ENCODE measurements at regions not wholly inside any gene's neighbourhood (a gene's known extent, or its start where the extent isn't known, plus 50 kb on each side); places are given as distances from the start of the nearest gene placed in this dataset.
"Not testable (repeated sequence)": the region's sequence is repeated elsewhere in the genome, so short reads cannot be mapped to it uniquely, and the experiment has no call there.

DNA sequence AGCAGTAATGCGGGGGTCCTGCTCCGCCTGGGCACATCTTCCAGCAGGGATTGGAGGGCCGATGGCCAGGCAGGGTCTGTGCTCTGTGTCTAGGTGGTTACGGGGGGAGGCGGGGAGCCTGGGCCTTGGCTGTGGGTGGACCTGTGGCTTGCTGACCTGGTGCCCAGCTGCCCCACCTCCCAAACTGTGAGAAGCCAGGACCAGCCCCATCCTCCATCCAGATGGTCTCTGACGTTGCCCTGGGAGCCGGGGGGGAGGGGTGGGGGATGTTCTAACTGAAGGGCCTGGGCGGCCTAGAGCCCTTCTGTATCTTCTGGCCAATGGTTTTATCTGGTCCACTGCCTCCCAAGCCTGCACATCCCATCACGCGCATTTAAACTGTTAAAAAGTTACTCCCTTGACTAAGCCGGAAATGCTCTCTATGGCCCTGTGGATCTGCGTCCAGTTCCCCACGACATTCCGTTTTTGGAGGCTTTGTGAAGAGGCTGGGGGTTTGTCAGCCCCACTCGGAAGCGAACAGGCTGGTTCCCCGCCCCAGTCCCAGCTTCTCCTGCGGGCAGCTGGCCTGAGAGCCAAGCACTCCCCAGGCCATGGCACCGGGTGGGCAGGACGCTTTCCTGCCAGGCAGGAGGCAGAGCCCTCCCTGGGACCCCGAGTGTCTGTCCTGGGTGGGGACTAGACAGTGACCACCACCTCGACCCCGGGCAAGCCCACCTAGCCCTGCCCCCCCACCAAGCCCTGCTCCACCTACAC is 143.6 kb downstream of the IGLL1 start:
- not testable (repeated sequence) for H3K14ac ChIP-seq (ENCODE audit: insufficient read depth, low read length); H2AK5ac ChIP-seq (ENCODE audit: insufficient read length, low read length); H3K4me1 ChIP-seq (ENCODE audit: insufficient read depth, low read length); H3T11ph ChIP-seq (ENCODE audit: low read length); H2BK120ac ChIP-seq (ENCODE audit: low read depth, low read length, poor library complexity, severe bottlenecking); H3K79me1 ChIP-seq (ENCODE audit: insufficient read depth, low read depth, low read length, poor library complexity, severe bottlenecking); H2BK15ac ChIP-seq (ENCODE audit: low read depth, low read length); H3K36me3 Mint-ChIP-seq (ENCODE audit: insufficient read depth in 1 of 3, low read depth in 3 of 3); H2BK5ac ChIP-seq (ENCODE audit: insufficient read length, low read length); H3K56ac ChIP-seq (ENCODE audit: insufficient read length, low read depth, low read length); H3K18ac ChIP-seq (ENCODE audit: insufficient read length, low read depth, low read length); H3K27ac Mint-ChIP-seq; H3K4me2 ChIP-seq (ENCODE audit: insufficient read depth, insufficient read length, low read length); H3K4me3 Mint-ChIP-seq; H4K91ac ChIP-seq (ENCODE audit: insufficient read length, low read depth, low read length); H2BK20ac ChIP-seq (ENCODE audit: low read depth, low read length, poor library complexity, severe bottlenecking); H4K20me1 ChIP-seq (ENCODE audit: control insufficient read depth, insufficient read depth, insufficient read length); DNase-seq; H3K9ac ChIP-seq (ENCODE audit: extremely low read depth, insufficient read length, low read length); H3K9me3 Mint-ChIP-seq; H3K23me2 ChIP-seq (ENCODE audit: insufficient read length, low read depth, low read length, poor library complexity, severe bottlenecking); H3K9me3 ChIP-seq (ENCODE audit: control insufficient read depth, low read depth, low read length); H2BK12ac ChIP-seq (ENCODE audit: insufficient read length, low read depth, low read length); H3K79me2 ChIP-seq (ENCODE audit: insufficient read depth, low read length); H3K4ac ChIP-seq (ENCODE audit: low read depth, low read length); H4K5ac ChIP-seq (ENCODE audit: insufficient read length, low read depth, low read length); H3K27me3 ChIP-seq (ENCODE audit: insufficient read depth, low read length); H3K27ac ChIP-seq (ENCODE audit: insufficient read length, low read depth, low read length); H4K8ac ChIP-seq (replicated peaks; ENCODE audit: insufficient read length, low read depth, low read length); H3K23ac ChIP-seq (ENCODE audit: insufficient read length, low read depth, low read length); H2AFZ ChIP-seq (ENCODE audit: low read length)
- H3K27me3 Mint-ChIP-seq (ENCODE audit: low read depth) = peaks cover 66% of the 10 kb centered on the region
- no CpG with 5 or more reads among the region's 23 CpGs for WGBS (ENCODE audit: extremely low coverage, insufficient read length, low lambda C conversion rate)
- peaks cover 17 to 29% of the 10 kb centered on the region in 2 experiments for H3K4me1 Mint-ChIP-seq

DNA sequence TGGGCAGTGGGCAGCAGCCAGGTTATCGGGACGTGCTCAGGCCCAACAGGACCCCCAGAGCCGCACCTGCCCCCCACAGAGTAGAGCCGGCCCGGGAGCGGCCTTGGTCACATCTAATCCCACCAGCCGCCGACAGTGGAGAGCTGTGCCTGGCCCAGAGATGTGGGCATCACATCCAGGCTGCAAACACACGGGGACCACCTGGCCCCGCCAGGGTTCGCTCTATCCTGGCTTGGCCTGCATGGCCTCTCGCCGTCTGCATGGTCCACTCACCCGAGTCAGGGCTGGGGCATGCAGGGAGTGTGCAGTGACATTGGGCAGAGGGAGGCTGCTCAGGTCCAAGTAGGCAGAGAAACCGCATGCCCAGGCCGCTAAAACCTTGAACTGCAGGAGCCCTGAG is 144.9 kb downstream of the IGLL1 start:
- H2BK5ac ChIP-seq (ENCODE audit: insufficient read length, low read length); H3K27ac Mint-ChIP-seq; H4K20me1 ChIP-seq (ENCODE audit: control insufficient read depth, insufficient read depth, insufficient read length); DNase-seq; H2BK20ac ChIP-seq (ENCODE audit: low read depth, low read length, poor library complexity, severe bottlenecking); H3K4me1 ChIP-seq (ENCODE audit: insufficient read depth, low read length); H3K4ac ChIP-seq (ENCODE audit: low read depth, low read length); H4K5ac ChIP-seq (ENCODE audit: insufficient read length, low read depth, low read length); H2BK15ac ChIP-seq (ENCODE audit: low read depth, low read length); H3K56ac ChIP-seq (ENCODE audit: insufficient read length, low read depth, low read length); H3K9me3 Mint-ChIP-seq; H3K27ac ChIP-seq (ENCODE audit: insufficient read length, low read depth, low read length); H4K91ac ChIP-seq (ENCODE audit: insufficient read length, low read depth, low read length); H3K23me2 ChIP-seq (ENCODE audit: insufficient read length, low read depth, low read length, poor library complexity, severe bottlenecking); H2AFZ ChIP-seq (ENCODE audit: low read length); H3K4me3 Mint-ChIP-seq; H3K23ac ChIP-seq (ENCODE audit: insufficient read length, low read depth, low read length); H3K9me3 ChIP-seq (ENCODE audit: control insufficient read depth, low read depth, low read length); H3T11ph ChIP-seq (ENCODE audit: low read length); H3K36me3 Mint-ChIP-seq (ENCODE audit: insufficient read depth in 1 of 3, low read depth in 3 of 3); H2BK12ac ChIP-seq (ENCODE audit: insufficient read length, low read depth, low read length); H3K79me2 ChIP-seq (ENCODE audit: insufficient read depth, low read length); H3K18ac ChIP-seq (ENCODE audit: insufficient read length, low read depth, low read length); H3K27me3 ChIP-seq (ENCODE audit: insufficient read depth, low read length); H3K14ac ChIP-seq (ENCODE audit: insufficient read depth, low read length); H3K79me1 ChIP-seq (ENCODE audit: insufficient read depth, low read depth, low read length, poor library complexity, severe bottlenecking); H3K9ac ChIP-seq (ENCODE audit: extremely low read depth, insufficient read length, low read length); H4K8ac ChIP-seq (replicated peaks; ENCODE audit: insufficient read length, low read depth, low read length); H2BK120ac ChIP-seq (ENCODE audit: low read depth, low read length, poor library complexity, severe bottlenecking); H3K4me2 ChIP-seq (ENCODE audit: insufficient read depth, insufficient read length, low read length); H2AK5ac ChIP-seq (ENCODE audit: insufficient read length, low read length): not testable (repeated sequence)
- WGBS (ENCODE audit: extremely low coverage, insufficient read length, low lambda C conversion rate) = no CpG with 5 or more reads among the region's 16 CpGs
- peaks cover 74% of the 10 kb centered on the region for H3K27me3 Mint-ChIP-seq (ENCODE audit: low read depth)
- H3K4me1 Mint-ChIP-seq = peaks cover 25 to 36% of the 10 kb centered on the region in 2 experiments

Measured in H9 (cell line).